ENCODE measurements at regions not wholly inside any gene's neighbourhood (a gene's known extent, or its start where the extent isn't known, plus 50 kb on each side); places are given as distances from the start of the nearest gene placed in this dataset.

DNA sequence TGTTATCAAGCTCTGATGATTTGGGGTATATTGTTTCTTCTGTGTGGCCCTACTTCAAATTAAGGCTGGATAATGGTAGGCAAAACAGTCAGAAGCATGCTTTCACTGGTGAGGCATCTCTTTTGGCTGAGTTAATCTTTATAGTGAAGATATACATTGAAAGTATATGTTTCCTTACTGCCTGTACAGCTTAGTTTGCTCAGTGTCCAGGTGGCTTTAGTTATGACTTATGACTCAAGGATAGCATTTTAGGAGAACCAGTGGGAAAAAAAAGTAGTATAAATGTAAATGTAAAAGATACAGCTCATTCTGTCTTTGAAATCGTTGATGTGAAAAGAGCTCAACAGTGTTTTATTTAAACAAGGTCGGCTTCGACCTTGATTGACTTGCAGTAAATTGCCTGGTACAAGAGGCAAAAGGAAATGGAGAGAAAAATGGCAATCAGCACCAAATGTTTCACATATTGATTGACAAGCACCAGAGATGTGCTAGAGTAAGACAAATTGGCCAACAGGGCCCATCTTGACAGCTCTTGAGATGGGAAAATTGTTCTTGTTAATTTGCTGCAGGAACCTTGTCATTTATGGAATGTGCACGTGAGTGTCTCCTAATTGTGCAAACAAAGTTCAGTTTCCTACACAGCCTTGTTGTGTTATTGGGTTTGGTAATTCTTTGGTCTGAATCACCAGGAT lies 447.4 kb upstream of the WWC1 start:
- H3K36me3 ChIP-seq (ENCODE audit: low read depth): no peaks in the 10 kb centered on the region
- H3K4me3 ChIP-seq (ENCODE audit: severe bottlenecking): no peak overlapping the region
- DNase-seq (ENCODE audit: low spot score) (no peak), ATAC-seq (ENCODE audit: low read depth) (no peak)
- H3K9me3 ChIP-seq (ENCODE audit: severe bottlenecking): no peaks in the 10 kb centered on the region
- peaks cover 4% of the 10 kb centered on the region for H3K4me1 ChIP-seq (ENCODE audit: insufficient read depth, poor library complexity, severe bottlenecking)
- no peaks in the 10 kb centered on the region for H3K27me3 ChIP-seq (ENCODE audit: insufficient read depth, poor library complexity, severe bottlenecking)
- H3K27ac ChIP-seq (ENCODE audit: poor library complexity, severe bottlenecking): no peak overlapping the region
- TF ChIP-seq, protein P1, sequence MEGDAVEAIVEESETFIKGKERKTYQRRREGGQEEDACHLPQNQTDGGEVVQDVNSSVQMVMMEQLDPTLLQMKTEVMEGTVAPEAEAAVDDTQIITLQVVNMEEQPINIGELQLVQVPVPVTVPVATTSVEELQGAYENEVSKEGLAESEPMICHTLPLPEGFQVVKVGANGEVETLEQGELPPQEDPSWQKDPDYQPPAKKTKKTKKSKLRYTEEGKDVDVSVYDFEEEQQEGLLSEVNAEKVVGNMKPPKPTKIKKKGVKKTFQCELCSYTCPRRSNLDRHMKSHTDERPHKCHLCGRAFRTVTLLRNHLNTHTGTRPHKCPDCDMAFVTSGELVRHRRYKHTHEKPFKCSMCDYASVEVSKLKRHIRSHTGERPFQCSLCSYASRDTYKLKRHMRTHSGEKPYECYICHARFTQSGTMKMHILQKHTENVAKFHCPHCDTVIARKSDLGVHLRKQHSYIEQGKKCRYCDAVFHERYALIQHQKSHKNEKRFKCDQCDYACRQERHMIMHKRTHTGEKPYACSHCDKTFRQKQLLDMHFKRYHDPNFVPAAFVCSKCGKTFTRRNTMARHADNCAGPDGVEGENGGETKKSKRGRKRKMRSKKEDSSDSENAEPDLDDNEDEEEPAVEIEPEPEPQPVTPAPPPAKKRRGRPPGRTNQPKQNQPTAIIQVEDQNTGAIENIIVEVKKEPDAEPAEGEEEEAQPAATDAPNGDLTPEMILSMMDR (IDR thresholded peaks at IDR 0.05; ENCODE audit: poor library complexity, severe bottlenecking): no peak

GRCh38 chr5:167845952-167846351 lies 445.5 kb upstream of the WWC1 start:
- H3K4me3 ChIP-seq (ENCODE audit: severe bottlenecking): no peak overlapping the region
- ATAC-seq (ENCODE audit: low read depth) (no peak), DNase-seq (ENCODE audit: low spot score) (no peak)
- H3K9me3 ChIP-seq (ENCODE audit: severe bottlenecking): no peaks in the 10 kb centered on the region
- TF ChIP-seq, protein P1 (IDR thresholded peaks at IDR 0.05; ENCODE audit: poor library complexity, severe bottlenecking): no peak
- no peaks in the 10 kb centered on the region for H3K27me3 ChIP-seq (ENCODE audit: insufficient read depth, poor library complexity, severe bottlenecking)
- no peaks in the 10 kb centered on the region for H3K4me1 ChIP-seq (ENCODE audit: insufficient read depth, poor library complexity, severe bottlenecking)
- no peaks in the 10 kb centered on the region for H3K36me3 ChIP-seq (ENCODE audit: low read depth)
- no peak overlapping the region for H3K27ac ChIP-seq (ENCODE audit: poor library complexity, severe bottlenecking)

GRCh38 chr5:167849874-167850273 lies 441.6 kb upstream of the WWC1 start:
- Histone ChIP-seq H3K27me3 (ENCODE audit: insufficient read depth, poor library complexity, severe bottlenecking) (no peaks in the 10 kb centered on the region), H3K4me1 (ENCODE audit: insufficient read depth, poor library complexity, severe bottlenecking) (no peaks in the 10 kb centered on the region), H3K27ac (ENCODE audit: poor library complexity, severe bottlenecking) (no peak overlapping the region), H3K36me3 (ENCODE audit: low read depth) (no peaks in the 10 kb centered on the region), H3K4me3 (ENCODE audit: severe bottlenecking) (no peak overlapping the region), H3K9me3 (ENCODE audit: severe bottlenecking) (no peaks in the 10 kb centered on the region)
- TF ChIP-seq, protein P1 (IDR thresholded peaks at IDR 0.05; ENCODE audit: poor library complexity, severe bottlenecking): no peak
- no peak for ATAC-seq (ENCODE audit: low read depth)
- DNase-seq (ENCODE audit: low spot score): no peak

GRCh38 chr5:167850911-167851310 lies 440.5 kb upstream of the WWC1 start:
- TF ChIP-seq, protein P1 (IDR thresholded peaks at IDR 0.05; ENCODE audit: poor library complexity, severe bottlenecking): no peak
- no peaks in the 10 kb centered on the region for H3K36me3 ChIP-seq (ENCODE audit: low read depth)
- DNase-seq (ENCODE audit: low spot score): no peak
- no peaks in the 10 kb centered on the region for H3K4me1 ChIP-seq (ENCODE audit: insufficient read depth, poor library complexity, severe bottlenecking)
- no peak overlapping the region for H3K27ac ChIP-seq (ENCODE audit: poor library complexity, severe bottlenecking)
- H3K27me3 ChIP-seq (ENCODE audit: insufficient read depth, poor library complexity, severe bottlenecking): no peaks in the 10 kb centered on the region
- no peak for ATAC-seq (ENCODE audit: low read depth)
- no peak overlapping the region for H3K4me3 ChIP-seq (ENCODE audit: severe bottlenecking)
- no peaks in the 10 kb centered on the region for H3K9me3 ChIP-seq (ENCODE audit: severe bottlenecking)

- H3K4me1 ChIP-seq (ENCODE audit: insufficient read depth, poor library complexity, severe bottlenecking): no peaks in the 10 kb centered on the region
- no peaks in the 10 kb centered on the region for H3K9me3 ChIP-seq (ENCODE audit: severe bottlenecking)
- no peak overlapping the region for H3K4me3 ChIP-seq (ENCODE audit: severe bottlenecking)
- DNase-seq (ENCODE audit: low spot score): no peak
- H3K27ac ChIP-seq (ENCODE audit: poor library complexity, severe bottlenecking): no peak overlapping the region
- ATAC-seq (ENCODE audit: low read depth): no peak
- H3K36me3 ChIP-seq (ENCODE audit: low read depth): no peaks in the 10 kb centered on the region
- H3K27me3 ChIP-seq (ENCODE audit: insufficient read depth, poor library complexity, severe bottlenecking): no peaks in the 10 kb centered on the region
- TF ChIP-seq, protein P1 (IDR thresholded peaks at IDR 0.05; ENCODE audit: poor library complexity, severe bottlenecking): no peak
Measured at GRCh38 chr5:167851416-167851815, 440.0 kb upstream of the WWC1 start.
